NB4 (cell line): ENCODE measurements at regions not wholly inside any gene's neighbourhood (a gene's known extent, or its start where the extent isn't known, plus 50 kb on each side); places are given as distances from the start of the nearest gene placed in this dataset.

ENCODE experiments used
- MYC ChIP-seq: IDR thresholded peaks from 2 replicates; pipeline ENCODE4 v1.6.1; 2011; ENCODE audit warnings: low read depth, low read length
- TF ChIP-seq, protein P1 (sequence below): IDR thresholded peaks from one replicate; pipeline ENCODE4 v1.5.1; 2012; ENCODE audit warnings: low read depth, low read length

DNA sequence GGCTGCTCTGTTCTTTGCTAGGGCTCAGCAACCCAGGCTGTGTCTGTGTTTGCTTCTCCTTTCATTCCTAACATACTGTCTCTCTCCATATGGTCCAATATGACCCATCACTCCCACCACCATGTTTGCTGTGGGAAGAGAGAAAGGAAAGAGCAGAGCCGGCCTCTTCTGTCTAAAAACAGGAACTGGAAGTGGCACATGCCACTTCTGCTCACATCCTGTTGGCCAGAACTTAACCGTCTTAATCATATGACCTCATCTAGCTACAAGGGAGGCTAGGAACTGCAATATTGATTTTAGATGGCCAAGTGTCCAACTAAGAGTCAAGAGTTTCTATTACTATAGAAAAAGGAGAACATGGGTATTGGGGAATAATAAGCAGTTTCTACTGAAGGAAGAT lies 212.5 kb upstream of the CHD6 start:
- TF ChIP-seq, protein P1, sequence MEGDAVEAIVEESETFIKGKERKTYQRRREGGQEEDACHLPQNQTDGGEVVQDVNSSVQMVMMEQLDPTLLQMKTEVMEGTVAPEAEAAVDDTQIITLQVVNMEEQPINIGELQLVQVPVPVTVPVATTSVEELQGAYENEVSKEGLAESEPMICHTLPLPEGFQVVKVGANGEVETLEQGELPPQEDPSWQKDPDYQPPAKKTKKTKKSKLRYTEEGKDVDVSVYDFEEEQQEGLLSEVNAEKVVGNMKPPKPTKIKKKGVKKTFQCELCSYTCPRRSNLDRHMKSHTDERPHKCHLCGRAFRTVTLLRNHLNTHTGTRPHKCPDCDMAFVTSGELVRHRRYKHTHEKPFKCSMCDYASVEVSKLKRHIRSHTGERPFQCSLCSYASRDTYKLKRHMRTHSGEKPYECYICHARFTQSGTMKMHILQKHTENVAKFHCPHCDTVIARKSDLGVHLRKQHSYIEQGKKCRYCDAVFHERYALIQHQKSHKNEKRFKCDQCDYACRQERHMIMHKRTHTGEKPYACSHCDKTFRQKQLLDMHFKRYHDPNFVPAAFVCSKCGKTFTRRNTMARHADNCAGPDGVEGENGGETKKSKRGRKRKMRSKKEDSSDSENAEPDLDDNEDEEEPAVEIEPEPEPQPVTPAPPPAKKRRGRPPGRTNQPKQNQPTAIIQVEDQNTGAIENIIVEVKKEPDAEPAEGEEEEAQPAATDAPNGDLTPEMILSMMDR = no peak
- no peak for TF ChIP-seq MYC
